HEK293 (cell line): ENCODE measurements at regions not wholly inside any gene's neighbourhood (a gene's known extent, or its start where the extent isn't known, plus 50 kb on each side); places are given as distances from the start of the nearest gene placed in this dataset.

Source experiments
- CTCF ChIA-PET: fragments of 350-600 bp; formaldehyde crosslinking; extraction: SDS; loops from one replicate; lab custom pipeline; 2021; ENCODE audit warnings: antibody characterized with exemption; lab: Yijun Ruan, JAX
- POLR2A ChIA-PET: fragments of 300-600 bp; formaldehyde crosslinking; extraction: SDS; loops from one replicate; lab custom pipeline; 2020; ENCODE audit warnings: antibody characterized with exemption, inconsistent platforms; lab: Yijun Ruan, JAX
- H3K27ac ChIP-seq: fragments of 200-500 bp; sonication (Bioruptor generic); 2 replicates; pipeline ENCODE4 v1.5.1; 2014; ENCODE audit warnings: low read depth, low read length, control low read depth, inconsistent platforms; ENCODE audit errors: extremely low read depth
- H3K36me3 ChIP-seq, 2 experiments: fragments of 200-500 bp in 1 of 2; sonication (Bioruptor generic) in 1 of 2; 1 replicate in 1 of 2; 2 replicates in 1 of 2; pipeline ENCODE4 v1.5.1; 2014 to 2017; ENCODE audit warnings: inconsistent platforms in 2 of 2, low read length in 2 of 2; ENCODE audit not compliant: control insufficient read depth in 2 of 2, insufficient read depth in 1 of 2
- H3K4me1 ChIP-seq: fragments of 200-500 bp; sonication (Bioruptor generic); 2 replicates; pipeline ENCODE4 v1.5.1; 2014; ENCODE audit warnings: mild to moderate bottlenecking, low read length, inconsistent platforms; ENCODE audit not compliant: control insufficient read depth, insufficient read depth
- H3K4me3 ChIP-seq: 2 replicates; pipeline ENCODE4 v1.5.1; 2011; ENCODE audit warnings: low read depth, mild to moderate bottlenecking, control low read depth, low read length, moderate library complexity
- H3K9me3 ChIP-seq: fragments of 200-500 bp; sonication (Bioruptor generic); 2 replicates; pipeline ENCODE4 v1.5.1; 2014; ENCODE audit warnings: low read depth, low read length, inconsistent platforms; ENCODE audit not compliant: control insufficient read depth, insufficient read depth
- GLIS2 ChIP-seq: fragments of 450-650 bp; formaldehyde crosslinking; IDR thresholded peaks from 2 replicates; pipeline ENCODE4 v1.5.1; 2016; ENCODE audit warnings: missing biosample characterization, missing genetic modification characterization
- INSM2 ChIP-seq: fragments of 450-650 bp; formaldehyde crosslinking; IDR thresholded peaks from 2 replicates; pipeline ENCODE4 v1.5.1; 2016; ENCODE audit warnings: missing biosample characterization, missing genetic modification characterization
- KLF8 ChIP-seq: fragments of 450-650 bp; formaldehyde crosslinking; IDR thresholded peaks from 2 replicates; pipeline ENCODE4 v1.5.1; 2016; ENCODE audit warnings: missing biosample characterization, missing genetic modification characterization
- OVOL3 ChIP-seq: fragments of 450-650 bp; formaldehyde crosslinking; IDR thresholded peaks from 2 replicates; pipeline ENCODE4 v1.5.1; 2016; ENCODE audit warnings: missing biosample characterization, missing genetic modification characterization
- SALL2 ChIP-seq: fragments of 450-650 bp; formaldehyde crosslinking; IDR thresholded peaks from 2 replicates; pipeline ENCODE4 v1.5.0; 2017; ENCODE audit warnings: missing biosample characterization, mild to moderate bottlenecking, missing genetic modification characterization, borderline replicate concordance
- SETDB1 ChIP-seq: IDR thresholded peaks from one replicate; pipeline ENCODE4 v1.6.1; 2017; ENCODE audit warnings: mild to moderate bottlenecking, low read length, moderate library complexity, mixed read lengths; ENCODE audit not compliant: insufficient read length
- SP3 ChIP-seq: fragments of 450-650 bp; formaldehyde crosslinking; IDR thresholded peaks from 2 replicates; pipeline ENCODE4 v1.5.1; 2016; ENCODE audit warnings: missing biosample characterization, missing genetic modification characterization
- ZBTB44 ChIP-seq: fragments of 450-650 bp; IDR thresholded peaks from 2 replicates; pipeline ENCODE4 v1.5.1; 2018; ENCODE audit warnings: missing biosample characterization, mild to moderate bottlenecking, missing genetic modification characterization
- ZBTB6 ChIP-seq: fragments of 450-650 bp; formaldehyde crosslinking; IDR thresholded peaks from 2 replicates; pipeline ENCODE4 v1.5.1; 2017; ENCODE audit warnings: missing biosample characterization, missing genetic modification characterization
- ZBTB8A ChIP-seq: fragments of 450-650 bp; formaldehyde crosslinking; IDR thresholded peaks from 2 replicates; pipeline ENCODE4 v1.5.1; 2016; ENCODE audit warnings: missing biosample characterization, missing genetic modification characterization
- ZNF138 ChIP-seq: fragments of 450-650 bp; formaldehyde crosslinking; IDR thresholded peaks from 2 replicates; pipeline ENCODE4 v1.5.1; 2016; ENCODE audit warnings: missing biosample characterization, missing genetic modification characterization, borderline replicate concordance
- ZNF148 ChIP-seq: fragments of 450-650 bp; formaldehyde crosslinking; IDR thresholded peaks from 2 replicates; pipeline ENCODE4 v1.5.0; 2017; ENCODE audit warnings: missing biosample characterization, missing genetic modification characterization, borderline replicate concordance
- ZNF16 ChIP-seq: fragments of 450-650 bp; formaldehyde crosslinking; IDR thresholded peaks from 2 replicates; pipeline ENCODE4 v1.5.1; 2016; ENCODE audit warnings: low read depth, missing biosample characterization, missing genetic modification characterization
- ZNF175 ChIP-seq: fragments of 450-650 bp; formaldehyde crosslinking; IDR thresholded peaks from 2 replicates; pipeline ENCODE4 v1.5.1; 2016; ENCODE audit warnings: missing biosample characterization, missing genetic modification characterization
- ZNF223 ChIP-seq: fragments of 450-650 bp; formaldehyde crosslinking; IDR thresholded peaks from 2 replicates; pipeline ENCODE4 v1.5.1; 2016; ENCODE audit warnings: missing biosample characterization, missing genetic modification characterization
- ZNF239 ChIP-seq: fragments of 450-650 bp; formaldehyde crosslinking; IDR thresholded peaks from 2 replicates; pipeline ENCODE4 v1.5.1; 2016; ENCODE audit warnings: missing biosample characterization, missing genetic modification characterization
- ZNF354C ChIP-seq: fragments of 450-650 bp; formaldehyde crosslinking; IDR thresholded peaks from 2 replicates; pipeline ENCODE4 v1.5.1; 2016; ENCODE audit warnings: missing biosample characterization, missing genetic modification characterization, low read depth, borderline replicate concordance
- ZNF391 ChIP-seq: fragments of 450-650 bp; formaldehyde crosslinking; IDR thresholded peaks from 2 replicates; pipeline ENCODE4 v1.5.1; 2016; ENCODE audit warnings: low read depth, missing biosample characterization, missing genetic modification characterization, borderline replicate concordance
- ZNF473 ChIP-seq: fragments of 450-650 bp; formaldehyde crosslinking; IDR thresholded peaks from 2 replicates; pipeline ENCODE4 v1.5.1; 2017; ENCODE audit warnings: missing biosample characterization, missing genetic modification characterization
- ZNF48 ChIP-seq: fragments of 450-650 bp; formaldehyde crosslinking; IDR thresholded peaks from 2 replicates; pipeline ENCODE4 v1.5.1; 2016; ENCODE audit warnings: missing biosample characterization, missing genetic modification characterization
- ZNF549 ChIP-seq: fragments of 450-650 bp; IDR thresholded peaks from 2 replicates; pipeline ENCODE4 v1.5.1; 2018; ENCODE audit warnings: missing biosample characterization, missing genetic modification characterization, mild to moderate bottlenecking, inconsistent platforms, moderate library complexity
- ZNF555 ChIP-seq: fragments of 450-650 bp; formaldehyde crosslinking; conservative IDR thresholded peaks from 2 replicates; pipeline ENCODE4 v1.5.1; 2017; ENCODE audit warnings: missing biosample characterization, mild to moderate bottlenecking, missing genetic modification characterization, inconsistent platforms
- ZNF560 ChIP-seq: fragments of 450-650 bp; formaldehyde crosslinking; IDR thresholded peaks from 2 replicates; pipeline ENCODE4 v1.5.1; 2017; ENCODE audit warnings: missing biosample characterization, missing genetic modification characterization, borderline replicate concordance
- ZNF704 ChIP-seq: fragments of 450-650 bp; formaldehyde crosslinking; IDR thresholded peaks from 2 replicates; pipeline ENCODE4 v1.5.1; 2016; ENCODE audit warnings: missing biosample characterization, missing genetic modification characterization
- ZNF747 ChIP-seq: fragments of 450-650 bp; formaldehyde crosslinking; IDR thresholded peaks from 2 replicates; pipeline ENCODE4 v1.5.1; 2016; ENCODE audit warnings: missing biosample characterization, missing genetic modification characterization
- TF ChIP-seq, protein P1 (sequence below): fragments of 450-650 bp; formaldehyde crosslinking; IDR thresholded peaks from 2 replicates; pipeline ENCODE4 v1.5.1; 2016; ENCODE audit warnings: missing biosample characterization, missing genetic modification characterization

GRCh38 chr5:118440496-118440895 is 547.9 kb downstream of the DTWD2 start:
- no peak for TF ChIP-seq KLF8 (tag by site-specific recombination)
- TF ChIP-seq INSM2 = no peak
- TF ChIP-seq SP3 (tag by site-specific recombination) = no peak
- no peak for TF ChIP-seq ZBTB6 (tag by site-specific recombination)
- no peak for TF ChIP-seq ZNF223 (tag by site-specific recombination)
- TF ChIP-seq, protein P1, sequence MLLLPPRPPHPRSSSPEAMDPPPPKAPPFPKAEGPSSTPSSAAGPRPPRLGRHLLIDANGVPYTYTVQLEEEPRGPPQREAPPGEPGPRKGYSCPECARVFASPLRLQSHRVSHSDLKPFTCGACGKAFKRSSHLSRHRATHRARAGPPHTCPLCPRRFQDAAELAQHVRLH (tag by site-specific recombination) = no peak
- no peak for TF ChIP-seq ZBTB44 (tag by site-specific recombination)
- no peak for TF ChIP-seq ZNF354C (tag by site-specific recombination)
- TF ChIP-seq ZNF48 = no peak
- no peak for TF ChIP-seq ZNF473 (tag by site-specific recombination)
- TF ChIP-seq ZNF175 = no peak
- no peak overlapping the region for H3K27ac ChIP-seq
- POLR2A ChIA-PET = no interaction called here
- no peaks in the 10 kb centered on the region for H3K9me3 ChIP-seq
- no peaks in the 10 kb centered on the region for H3K4me1 ChIP-seq
- H3K36me3 ChIP-seq = no peaks in the 10 kb centered on the region
- CTCF ChIA-PET = no interaction called here
- no peak overlapping the region for H3K4me3 ChIP-seq

DNA sequence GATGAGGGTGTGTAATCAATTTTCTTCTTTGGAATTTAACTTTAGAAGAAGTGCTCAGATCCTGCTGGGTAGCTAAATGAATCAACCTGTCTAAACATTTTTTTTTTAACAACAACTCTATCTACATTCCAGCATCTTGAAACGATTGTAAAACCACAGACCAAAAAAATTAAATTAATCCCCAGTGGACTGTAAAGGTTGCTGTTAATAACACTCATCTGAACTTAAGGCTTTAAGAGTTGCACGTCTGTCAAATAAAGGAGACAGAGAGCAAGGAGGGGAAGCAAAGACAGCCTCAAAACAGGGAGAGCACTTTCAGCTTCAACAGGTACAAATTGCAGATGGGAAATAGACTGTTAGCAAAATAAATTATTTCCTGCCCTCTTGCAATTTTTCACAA is 548.5 kb downstream of the DTWD2 start:
- POLR2A ChIA-PET = no interaction called here
- no peaks in the 10 kb centered on the region for H3K36me3 ChIP-seq
- H3K4me1 ChIP-seq = no peaks in the 10 kb centered on the region
- H3K4me3 ChIP-seq = no peak overlapping the region
- no peak for TF ChIP-seq SETDB1
- TF ChIP-seq ZNF555 (tag by site-specific recombination) = no peak
- no peak for TF ChIP-seq SALL2
- no peak for TF ChIP-seq ZNF391 (tag by site-specific recombination)
- no peak for TF ChIP-seq ZNF16 (tag by site-specific recombination)
- no peak for TF ChIP-seq ZNF704 (tag by site-specific recombination)
- no peak overlapping the region for H3K27ac ChIP-seq
- CTCF ChIA-PET = interaction anchor here (0.6 kb wide), 1 partner anchor 99 kb away, joined by 3 read pairs; no protein-coding TSS in a partner anchor
- H3K9me3 ChIP-seq = no peaks in the 10 kb centered on the region

DNA sequence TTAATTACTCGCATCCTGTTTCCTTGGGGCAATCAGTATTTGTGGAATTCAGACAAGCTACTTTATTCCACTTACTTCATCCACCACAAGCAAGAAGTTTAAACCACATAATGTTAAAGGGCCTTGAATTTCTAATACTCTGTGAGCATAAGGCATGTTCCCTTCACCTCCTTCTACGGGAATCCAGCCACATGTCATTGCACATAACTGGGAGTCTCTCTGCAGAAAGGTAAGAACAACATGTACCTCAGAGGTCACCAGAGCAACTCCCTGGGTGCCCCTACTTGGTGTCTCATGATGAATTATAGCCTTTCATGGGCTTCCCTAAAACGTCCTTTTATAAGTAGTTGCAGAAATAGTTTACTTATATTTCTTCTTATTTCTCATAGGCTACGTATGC is 553.2 kb downstream of the DTWD2 start:
- Histone ChIP-seq H3K27ac (no peak overlapping the region), H3K4me3 (no peak overlapping the region), H3K4me1 (no peaks in the 10 kb centered on the region), H3K9me3 (no peaks in the 10 kb centered on the region), H3K36me3 (no peaks in the 10 kb centered on the region)
- ChIA-PET CTCF (no interaction called here), POLR2A (no interaction called here)
- TF ChIP-seq ZNF138 (tag by site-specific recombination) = no peak
- TF ChIP-seq ZNF560 (tag by site-specific recombination) = no peak
- TF ChIP-seq ZNF747 (tag by site-specific recombination) = no peak
- TF ChIP-seq ZNF473 (tag by site-specific recombination) = no peak
- no peak for TF ChIP-seq ZBTB8A (tag by site-specific recombination)
- no peak for TF ChIP-seq ZNF148 (tag by site-specific recombination)
- no peak for TF ChIP-seq ZNF549 (tag by site-specific recombination)
- TF ChIP-seq GLIS2 = no peak
- no peak for TF ChIP-seq OVOL3 (tag by site-specific recombination)
- no peak for TF ChIP-seq ZNF239
